Transverse colon (tissue), 4 donors: ENCODE measurements at regions not wholly inside any gene's neighbourhood (a gene's known extent, or its start where the extent isn't known, plus 50 kb on each side); places are given as distances from the start of the nearest gene placed in this dataset.

Experiments
- CTCF ChIP-seq, 5 experiments: fragments of 200-600 bp in 3 of 5; fragments of 450-650 bp in 2 of 5; sonication (generic) in 3 of 5; IDR thresholded peaks; 1 replicate in 2 of 5; 2 replicates in 3 of 5; pipeline ENCODE4 v1.5.1; 2016 to 2017; ENCODE audit warnings: antibody characterized with exemption in 5 of 5, inconsistent platforms in 3 of 5, mild to moderate bottlenecking in 2 of 5, moderate library complexity in 1 of 5
- EP300 ChIP-seq: sonication (generic); formaldehyde crosslinking; IDR thresholded peaks from one replicate; pipeline ENCODE4 v1.6.1; 2017; ENCODE audit warnings: antibody characterized with exemption, low read depth
- POLR2A ChIP-seq: fragments of 450-650 bp; IDR thresholded peaks from one replicate; pipeline ENCODE4 v1.6.1; 2016; ENCODE audit warnings: antibody characterized with exemption, mild to moderate bottlenecking, moderate library complexity
- POLR2AphosphoS5 ChIP-seq, 3 donors: sonication (generic); formaldehyde crosslinking; IDR thresholded peaks; one replicate each; pipeline ENCODE4 v1.6.1; 2016; ENCODE audit warnings: antibody characterized with exemption in 3 of 3

DNA sequence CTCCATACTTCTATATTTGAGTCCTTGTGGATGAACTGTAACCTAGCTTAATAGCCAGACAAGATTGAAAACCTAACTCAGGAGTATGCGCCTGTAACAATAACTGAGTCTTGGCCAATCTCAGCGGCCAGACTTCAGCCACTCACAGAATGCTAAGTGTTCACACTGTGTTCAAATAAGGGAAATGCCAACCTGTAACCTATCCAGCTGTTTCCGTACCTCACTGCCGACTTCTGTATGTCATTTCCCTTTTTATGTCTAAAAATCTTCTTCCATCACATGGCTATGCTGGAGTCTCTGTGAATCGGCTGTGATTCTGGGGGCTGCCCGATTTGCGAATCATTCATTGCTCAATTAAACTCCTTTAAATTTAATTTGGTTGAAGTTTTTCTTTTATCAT lies 169.2 kb downstream of the NFKBIZ start:
- TF ChIP-seq EP300 (no peak), CTCF (IDR thresholded peaks at IDR 0.05) (no peak), POLR2A (no peak), POLR2AphosphoS5 (IDR thresholded peaks at IDR 0.05) (no peak)
